ENCODE measurements at regions not wholly inside any gene's neighbourhood (a gene's known extent, or its start where the extent isn't known, plus 50 kb on each side); places are given as distances from the start of the nearest gene placed in this dataset.
"Not testable (repeated sequence)": the region's sequence is repeated elsewhere in the genome, so short reads cannot be mapped to it uniquely, and the experiment has no call there.

DNA sequence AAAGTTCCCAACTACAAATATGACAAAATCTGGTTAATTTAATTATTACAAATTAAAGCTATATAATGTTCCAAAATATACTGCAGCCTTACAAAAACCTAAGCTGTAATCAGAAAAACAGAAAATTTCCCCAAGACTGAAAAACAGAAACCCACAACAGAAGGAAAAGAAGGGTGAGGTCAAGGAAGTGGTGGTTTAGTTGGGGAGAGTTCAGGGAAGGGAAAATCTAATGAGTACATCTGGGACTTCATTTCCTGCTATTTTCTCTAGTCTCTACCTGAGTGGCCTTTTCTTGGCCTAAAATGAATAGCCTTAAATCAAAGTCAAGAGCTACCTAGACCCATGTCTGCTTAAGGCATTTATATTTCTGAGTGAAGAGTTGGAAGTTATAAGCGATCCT, 66.2 kb upstream of the BEND6 start:
- Histone ChIP-seq H3K27ac (no peak overlapping the region), H3K4me3 (no peak overlapping the region), H3K9me3 (no peaks in the 10 kb centered on the region), H3K4me1 (no peaks in the 10 kb centered on the region), H3K27me3 (no peaks in the 10 kb centered on the region), H3K9ac (ENCODE audit: low read depth in 2 of 2, low read length in 2 of 2) (no peak overlapping the region), H3K36me3 (no peaks in the 10 kb centered on the region)
- no peak for TF ChIP-seq CTCF (IDR thresholded peaks at IDR 0.05)
- DNase-seq = no peak
- intact Hi-C loops (cut with DNase I) = no loop called here

- H3K4me3 ChIP-seq = no peak overlapping the region
- no peak for DNase-seq
- no peaks in the 10 kb centered on the region for H3K4me1 ChIP-seq
- H3K27ac ChIP-seq = no peak overlapping the region
- TF ChIP-seq CTCF (IDR thresholded peaks at IDR 0.05) = no peak
- H3K36me3 ChIP-seq = no peaks in the 10 kb centered on the region
- no peaks in the 10 kb centered on the region for H3K9me3 ChIP-seq
- intact Hi-C loops (cut with DNase I) = no loop called here
- H3K27me3 ChIP-seq = no peaks in the 10 kb centered on the region
- H3K9ac ChIP-seq (ENCODE audit: low read depth in 2 of 2, low read length in 2 of 2) = no peak overlapping the region
Observed at GRCh38 chr6:56887086-56887485, 67.8 kb upstream of the BEND6 start.

DNA sequence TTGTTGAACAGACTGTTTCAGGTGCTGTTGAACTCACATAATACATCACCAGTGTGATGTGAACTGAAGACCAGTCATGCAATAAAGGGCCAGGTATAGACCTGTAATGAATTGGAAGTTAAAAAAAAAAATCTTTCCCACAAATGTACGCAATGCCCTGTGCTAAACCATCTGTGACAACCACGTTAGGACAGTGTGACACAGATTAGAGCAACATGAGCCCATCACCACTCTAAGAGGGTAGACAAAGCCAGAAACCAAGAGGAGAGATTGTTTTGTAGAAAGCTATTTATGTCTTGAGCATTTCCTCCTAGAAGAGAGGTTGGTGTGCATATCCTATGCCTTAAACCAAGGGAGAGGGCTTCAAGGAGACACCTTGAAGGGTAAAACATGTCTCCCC, 77.0 kb upstream of the BEND6 start:
- no peak for TF ChIP-seq CTCF (IDR thresholded peaks at IDR 0.05)
- intact Hi-C loops (cut with DNase I) = no loop called here
- Histone ChIP-seq H3K9me3 (no peaks in the 10 kb centered on the region), H3K4me1 (no peaks in the 10 kb centered on the region), H3K36me3 (no peaks in the 10 kb centered on the region), H3K27ac (no peak overlapping the region), H3K27me3 (no peaks in the 10 kb centered on the region), H3K9ac (ENCODE audit: low read depth in 2 of 2, low read length in 2 of 2) (no peak overlapping the region), H3K4me3 (no peak overlapping the region)
- no peak for DNase-seq

GRCh38 chr6:56875961-56876360, 78.9 kb upstream of the BEND6 start:
- Histone ChIP-seq H3K27ac (peak overlapping the region; percentile 55), H3K27me3 (no peaks in the 10 kb centered on the region), H3K9me3 (no peaks in the 10 kb centered on the region), H3K36me3 (no peaks in the 10 kb centered on the region), H3K4me3 (peak overlapping the region; percentile 5), H3K9ac (ENCODE audit: low read depth in 2 of 2, low read length in 2 of 2) (no peak overlapping the region), H3K4me1 (no peaks in the 10 kb centered on the region)
- DNase-seq = peak; percentile 69
- no peak for TF ChIP-seq CTCF (IDR thresholded peaks at IDR 0.05)
- intact Hi-C loops (cut with DNase I) = no loop called here

- no peak for DNase-seq
- H3K4me3 ChIP-seq = peak overlapping the region; percentile 5
- H3K4me1 ChIP-seq = no peaks in the 10 kb centered on the region
- H3K27ac ChIP-seq = peak overlapping the region; percentile 55
- no peaks in the 10 kb centered on the region for H3K9me3 ChIP-seq
- no peaks in the 10 kb centered on the region for H3K36me3 ChIP-seq
- TF ChIP-seq CTCF (IDR thresholded peaks at IDR 0.05) = no peak
- H3K9ac ChIP-seq (ENCODE audit: low read depth in 2 of 2, low read length in 2 of 2) = no peak overlapping the region
- H3K27me3 ChIP-seq = no peaks in the 10 kb centered on the region
- intact Hi-C loops (cut with DNase I) = no loop called here
Observed at GRCh38 chr6:56875523-56875922, 79.4 kb upstream of the BEND6 start.

- no peak for TF ChIP-seq CTCF (IDR thresholded peaks at IDR 0.05)
- H3K27me3 ChIP-seq = no peaks in the 10 kb centered on the region
- no peak overlapping the region for H3K9ac ChIP-seq (ENCODE audit: low read depth in 2 of 2, low read length in 2 of 2)
- no peaks in the 10 kb centered on the region for H3K4me1 ChIP-seq
- no peak for DNase-seq
- intact Hi-C loops (cut with DNase I) = no loop called here
- no peaks in the 10 kb centered on the region for H3K36me3 ChIP-seq
- H3K4me3 ChIP-seq = no peak overlapping the region
- H3K27ac ChIP-seq = no peak overlapping the region
- H3K9me3 ChIP-seq = no peaks in the 10 kb centered on the region
Observed at GRCh38 chr6:56874328-56874727, 80.6 kb upstream of the BEND6 start.

DNA sequence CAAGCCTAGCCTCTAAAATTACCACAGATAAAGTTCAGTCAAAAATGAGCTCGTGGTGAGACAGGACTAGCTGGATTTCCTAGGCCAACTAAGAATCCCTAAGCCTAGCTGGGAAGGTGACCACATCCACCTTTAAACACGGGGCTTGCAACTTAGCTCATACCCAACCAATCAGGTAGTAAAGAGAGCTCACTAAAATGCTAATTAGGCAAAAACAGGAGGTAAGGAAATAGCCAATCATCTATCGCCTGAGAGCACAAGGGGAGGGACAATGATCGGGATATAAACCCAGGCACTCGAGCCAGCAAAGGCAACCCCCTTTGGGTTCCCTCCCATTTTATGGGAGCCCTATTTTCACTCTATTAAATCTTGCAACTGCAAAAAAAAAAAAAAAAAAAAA, 84.9 kb upstream of the BEND6 start:
- DNase-seq; H3K4me3 ChIP-seq; H3K4me1 ChIP-seq; H3K36me3 ChIP-seq; intact Hi-C loops (cut with DNase I); H3K27me3 ChIP-seq; H3K9ac ChIP-seq (ENCODE audit: low read depth in 2 of 2, low read length in 2 of 2); H3K9me3 ChIP-seq; H3K27ac ChIP-seq: not testable (repeated sequence)
